ENCODE measurements at regions not wholly inside any gene's neighbourhood (a gene's known extent, or its start where the extent isn't known, plus 50 kb on each side); places are given as distances from the start of the nearest gene placed in this dataset.

GRCh38 chr18:26700728-26701127, 152.4 kb upstream of the KCTD1 start:
- no peak for TF ChIP-seq REST (IDR thresholded peaks at IDR 0.05; ENCODE audit: insufficient read depth in 1 of 2, low read depth in 2 of 2, low read length in 2 of 2)
- TF ChIP-seq POLR2AphosphoS5 (IDR thresholded peaks at IDR 0.05; ENCODE audit: low read depth, low read length) = no peak
- TF ChIP-seq SIN3A (IDR thresholded peaks at IDR 0.05; ENCODE audit: borderline replicate concordance, insufficient read depth, low read length) = no peak
- TF ChIP-seq TAF1 (IDR thresholded peaks at IDR 0.05; ENCODE audit: borderline replicate concordance, insufficient read depth, low read length) = no peak
- no peak for TF ChIP-seq FOXP2 (optimal IDR thresholded peaks at IDR 0.05; ENCODE audit: borderline replicate concordance, extremely low read depth, extremely low read length, insufficient read depth)

GRCh38 chr18:26700201-26700600, 151.8 kb upstream of the KCTD1 start:
- TF ChIP-seq REST (IDR thresholded peaks at IDR 0.05; ENCODE audit: insufficient read depth in 1 of 2, low read depth in 2 of 2, low read length in 2 of 2) (no peak), SIN3A (IDR thresholded peaks at IDR 0.05; ENCODE audit: borderline replicate concordance, insufficient read depth, low read length) (no peak), TAF1 (IDR thresholded peaks at IDR 0.05; ENCODE audit: borderline replicate concordance, insufficient read depth, low read length) (no peak), POLR2AphosphoS5 (IDR thresholded peaks at IDR 0.05; ENCODE audit: low read depth, low read length) (no peak), FOXP2 (optimal IDR thresholded peaks at IDR 0.05; ENCODE audit: borderline replicate concordance, extremely low read depth, extremely low read length, insufficient read depth) (no peak)

GRCh38 chr18:26697186-26697884, 149.0 kb upstream of the KCTD1 start:
- no peak for TF ChIP-seq SIN3A (IDR thresholded peaks at IDR 0.05; ENCODE audit: borderline replicate concordance, insufficient read depth, low read length)
- no peak for TF ChIP-seq POLR2AphosphoS5 (IDR thresholded peaks at IDR 0.05; ENCODE audit: low read depth, low read length)
- no peak for TF ChIP-seq FOXP2 (optimal IDR thresholded peaks at IDR 0.05; ENCODE audit: borderline replicate concordance, extremely low read depth, extremely low read length, insufficient read depth)
- no peak for TF ChIP-seq REST (IDR thresholded peaks at IDR 0.05; ENCODE audit: insufficient read depth in 1 of 2, low read depth in 2 of 2, low read length in 2 of 2)
- TF ChIP-seq TAF1 (IDR thresholded peaks at IDR 0.05; ENCODE audit: borderline replicate concordance, insufficient read depth, low read length) = no peak

GRCh38 chr18:26696786-26697185, 148.4 kb upstream of the KCTD1 start:
- TF ChIP-seq REST (IDR thresholded peaks at IDR 0.05; ENCODE audit: insufficient read depth in 1 of 2, low read depth in 2 of 2, low read length in 2 of 2) (no peak), SIN3A (IDR thresholded peaks at IDR 0.05; ENCODE audit: borderline replicate concordance, insufficient read depth, low read length) (no peak), POLR2AphosphoS5 (IDR thresholded peaks at IDR 0.05; ENCODE audit: low read depth, low read length) (no peak), FOXP2 (optimal IDR thresholded peaks at IDR 0.05; ENCODE audit: borderline replicate concordance, extremely low read depth, extremely low read length, insufficient read depth) (no peak), TAF1 (IDR thresholded peaks at IDR 0.05; ENCODE audit: borderline replicate concordance, insufficient read depth, low read length) (no peak)

All from PFSK-1 (cell line).